Fibroblast of the aortic adventitia (primary cell): ENCODE measurements at regions not wholly inside any gene's neighbourhood (a gene's known extent, or its start where the extent isn't known, plus 50 kb on each side); places are given as distances from the start of the nearest gene placed in this dataset.

Experiments
- DNase-seq: peaks from one replicate; pipeline ENCODE4 v3.0.0-alpha.2; 2010; ENCODE audit warnings: low read depth
- H3K4me3 ChIP-seq: 2 replicates; pipeline ENCODE4 v1.5.1; 2011; ENCODE audit warnings: low read depth, mild to moderate bottlenecking, control low read depth, low read length, moderate library complexity
- TF ChIP-seq, protein P1 (sequence below): IDR thresholded peaks from 2 replicates; pipeline ENCODE4 v1.5.1; 2011; ENCODE audit warnings: mild to moderate bottlenecking, low read length, control low read depth, inconsistent platforms; ENCODE audit not compliant: insufficient read depth

DNA sequence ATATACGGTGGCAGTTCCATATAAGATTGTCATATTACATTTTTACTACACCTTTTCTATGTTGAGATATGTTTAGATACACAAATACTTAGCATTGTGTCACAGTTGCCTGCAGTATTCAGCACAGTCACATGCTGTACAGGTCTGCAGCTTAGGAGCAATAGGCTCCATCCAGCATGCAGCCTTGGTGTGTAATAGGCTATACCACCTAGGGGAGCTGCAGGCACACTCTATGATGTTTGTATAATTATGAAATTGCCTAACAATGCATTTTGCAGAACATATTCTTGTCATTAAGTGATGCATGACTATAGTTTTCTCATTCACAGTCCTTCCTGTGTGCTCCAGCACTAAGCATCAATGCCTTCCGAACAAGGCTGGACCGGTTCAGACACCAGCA lies 133.4 kb downstream of the NDUFA10 start:
- TF ChIP-seq, protein P1, sequence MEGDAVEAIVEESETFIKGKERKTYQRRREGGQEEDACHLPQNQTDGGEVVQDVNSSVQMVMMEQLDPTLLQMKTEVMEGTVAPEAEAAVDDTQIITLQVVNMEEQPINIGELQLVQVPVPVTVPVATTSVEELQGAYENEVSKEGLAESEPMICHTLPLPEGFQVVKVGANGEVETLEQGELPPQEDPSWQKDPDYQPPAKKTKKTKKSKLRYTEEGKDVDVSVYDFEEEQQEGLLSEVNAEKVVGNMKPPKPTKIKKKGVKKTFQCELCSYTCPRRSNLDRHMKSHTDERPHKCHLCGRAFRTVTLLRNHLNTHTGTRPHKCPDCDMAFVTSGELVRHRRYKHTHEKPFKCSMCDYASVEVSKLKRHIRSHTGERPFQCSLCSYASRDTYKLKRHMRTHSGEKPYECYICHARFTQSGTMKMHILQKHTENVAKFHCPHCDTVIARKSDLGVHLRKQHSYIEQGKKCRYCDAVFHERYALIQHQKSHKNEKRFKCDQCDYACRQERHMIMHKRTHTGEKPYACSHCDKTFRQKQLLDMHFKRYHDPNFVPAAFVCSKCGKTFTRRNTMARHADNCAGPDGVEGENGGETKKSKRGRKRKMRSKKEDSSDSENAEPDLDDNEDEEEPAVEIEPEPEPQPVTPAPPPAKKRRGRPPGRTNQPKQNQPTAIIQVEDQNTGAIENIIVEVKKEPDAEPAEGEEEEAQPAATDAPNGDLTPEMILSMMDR: no peak
- no peak for DNase-seq
- no peak overlapping the region for H3K4me3 ChIP-seq

DNA sequence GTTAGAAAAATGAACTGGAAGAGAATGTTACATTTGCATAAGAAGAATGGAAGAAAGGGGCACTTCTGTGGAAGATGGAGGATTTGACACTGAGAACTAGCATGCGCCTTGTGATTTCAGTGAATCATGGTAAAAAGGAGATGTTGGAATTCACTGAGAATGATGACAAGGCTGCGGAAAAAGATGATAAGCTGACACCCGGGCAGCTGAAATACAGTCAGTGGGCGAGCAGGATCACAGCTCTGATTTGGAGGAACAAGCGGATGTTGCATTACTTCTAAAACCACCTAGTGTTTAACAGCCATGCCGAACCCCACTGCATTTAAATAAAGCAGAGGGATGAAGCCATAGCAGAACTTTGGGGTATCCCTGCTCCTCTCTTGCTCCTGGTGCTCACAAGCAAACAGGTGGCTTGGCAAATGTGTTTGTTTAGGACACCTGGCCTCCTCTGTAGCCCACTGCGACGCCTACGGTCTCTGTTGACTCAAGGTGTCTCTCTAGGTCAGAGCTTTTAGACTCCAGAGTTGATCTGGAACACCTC lies 134.9 kb downstream of the NDUFA10 start:
- DNase-seq: no peak
- H3K4me3 ChIP-seq: no peak overlapping the region
- TF ChIP-seq, protein P1: no peak

DNA sequence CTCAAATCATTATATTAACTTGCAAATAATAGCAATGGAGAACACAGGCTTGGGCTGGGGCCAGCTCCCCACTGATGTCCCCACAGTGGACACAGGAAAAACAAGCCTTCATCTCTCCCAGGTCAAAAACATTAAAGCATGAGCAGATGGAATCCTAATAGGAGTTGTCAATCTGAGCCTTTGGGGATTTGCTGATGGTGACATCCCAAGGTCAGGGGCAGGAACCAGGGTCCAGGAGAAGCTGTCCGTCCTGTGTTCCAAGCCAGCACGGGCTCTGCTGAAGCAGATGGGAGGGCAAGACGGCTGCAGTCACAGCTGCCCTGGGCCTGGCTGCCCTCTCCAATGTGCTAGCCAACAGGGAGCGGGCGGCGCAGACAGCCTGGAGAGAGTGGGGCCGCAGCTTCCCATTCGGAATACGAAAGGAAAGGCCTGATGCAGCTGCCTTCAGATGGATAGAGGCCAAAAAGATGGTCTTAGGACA lies 135.5 kb downstream of the NDUFA10 start:
- no peak for DNase-seq
- H3K4me3 ChIP-seq: no peak overlapping the region
- TF ChIP-seq, protein P1: no peak

DNA sequence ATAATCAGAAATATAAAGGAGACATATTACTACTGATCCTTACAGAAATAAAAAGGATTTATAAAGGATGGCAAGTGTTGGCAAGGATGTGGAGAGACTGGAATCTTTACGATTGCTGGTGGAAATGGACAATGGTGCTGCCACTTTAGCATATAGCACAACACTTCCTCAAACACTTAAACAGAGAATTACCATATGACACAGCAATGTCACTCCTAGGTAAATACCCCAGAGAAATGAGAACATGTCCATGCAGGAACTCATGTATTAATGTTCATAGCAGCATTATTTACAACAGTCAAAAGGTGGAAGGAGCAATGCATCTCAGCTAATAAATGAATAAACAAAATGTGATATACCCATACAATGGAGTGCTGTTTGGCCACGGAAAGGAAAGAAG lies 137.5 kb downstream of the NDUFA10 start:
- no peak for DNase-seq
- no peak overlapping the region for H3K4me3 ChIP-seq
- TF ChIP-seq, protein P1: no peak

DNA sequence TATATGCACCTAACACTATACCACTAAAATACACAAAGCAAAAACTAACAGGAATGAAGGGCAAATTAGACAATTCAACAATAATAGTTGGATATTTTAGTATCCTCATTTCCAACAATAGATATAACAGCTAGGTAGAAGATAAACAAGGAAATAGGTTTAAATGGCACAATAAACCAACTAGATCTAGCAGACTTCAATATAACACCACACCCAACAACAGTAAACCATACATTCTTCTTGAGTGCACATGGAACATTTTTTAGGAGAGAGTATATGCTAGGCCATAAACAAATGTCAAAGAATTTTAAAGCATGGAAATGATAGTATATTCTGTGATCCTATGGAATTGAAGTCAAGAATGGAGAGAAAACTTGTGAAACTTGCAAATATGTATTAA lies 138.4 kb downstream of the NDUFA10 start:
- TF ChIP-seq, protein P1: no peak
- DNase-seq: no peak
- H3K4me3 ChIP-seq: no peak overlapping the region

DNA sequence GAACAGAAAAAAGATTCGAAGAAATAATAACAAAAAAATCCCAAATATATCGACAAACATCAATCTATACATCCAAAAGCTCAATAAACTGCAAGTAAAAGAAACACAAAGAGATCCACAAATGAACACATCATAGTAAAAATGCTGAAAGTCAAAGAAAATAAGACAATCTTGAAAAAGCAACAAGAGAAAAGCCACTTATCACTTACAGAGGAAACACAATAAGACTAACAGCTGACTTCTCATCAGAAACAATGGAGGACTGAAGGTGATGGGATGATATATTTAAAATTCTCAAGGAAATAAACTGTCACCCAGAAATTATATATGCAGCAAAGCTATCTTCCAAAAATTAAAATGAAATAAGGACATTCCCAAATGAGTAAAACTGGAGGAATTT lies 140.3 kb downstream of the NDUFA10 start:
- TF ChIP-seq, protein P1: no peak
- DNase-seq: no peak
- no peak overlapping the region for H3K4me3 ChIP-seq

DNA sequence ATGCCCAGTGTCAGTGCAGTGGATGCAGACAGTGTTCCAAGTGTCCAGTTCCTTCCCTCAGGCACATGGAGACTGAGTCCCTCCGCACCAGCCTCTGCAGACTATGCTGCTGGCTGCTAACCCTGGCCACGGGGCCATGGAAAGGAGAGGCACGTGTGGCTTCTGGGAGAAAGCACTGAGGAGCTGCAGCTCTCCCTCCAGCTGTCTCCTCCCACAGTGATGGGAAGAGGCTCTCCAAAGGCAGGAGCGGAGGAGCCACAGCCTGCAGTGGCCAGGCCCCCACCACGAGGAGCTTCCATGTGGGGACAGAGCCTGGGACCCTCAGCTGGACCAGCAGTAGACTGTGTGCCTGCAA lies 141.1 kb downstream of the NDUFA10 start:
- no peak overlapping the region for H3K4me3 ChIP-seq
- TF ChIP-seq, protein P1: no peak
- DNase-seq: no peak
